K562 (cell line): ENCODE measurements at regions not wholly inside any gene's neighbourhood (a gene's known extent, or its start where the extent isn't known, plus 50 kb on each side); places are given as distances from the start of the nearest gene placed in this dataset.

Source experiments
- ATAC-seq: fragments of 200-7000 bp; cut with Tn5 transposase; 3 replicates; pipeline ENCODE4 v1.9.1; 2020; ENCODE audit warnings: moderate library complexity
- BruUV-seq: library from RNA; stranded (reverse); fragments of 400-500 nt; replicated peaks from 2 replicates; lab custom pipeline; 2021; lab: Mats Ljungman, UMichigan
- CTCF ChIA-PET: fragments of 300-600 bp; formaldehyde crosslinking; extraction: SDS; loops from one replicate; lab custom pipeline; 2021; ENCODE audit warnings: low intra/inter-chr PET ratio; lab: Yijun Ruan, JAX
- POLR2A ChIA-PET: fragments of 300-600, 350-650 bp; sonication (Branson Sonifier 250); formaldehyde crosslinking; extraction: SDS; loops from one replicate; lab custom pipeline; 2021; ENCODE audit warnings: antibody characterized with exemption, inconsistent platforms; lab: Yijun Ruan, JAX
- DNase-seq, 4 experiments: peaks; one replicate each; pipeline versions ENCODE4 v3.0.0 to v3.0.0-alpha.2; 2011 to 2018; ENCODE audit warnings: low spot score in 3 of 4, mixed read lengths in 3 of 4; ENCODE audit errors: extremely low read depth in 1 of 4
- FAIRE-seq: peaks from 2 replicates; lab custom pipeline; 2011; peaks lifted over from hg19 to GRCh38; lab: Jason Lieb, UNC
- H2AFZ ChIP-seq: 2 replicates; pipeline ENCODE4 v1.6.0; 2011; ENCODE audit warnings: low read depth, low read length, control low read depth, inconsistent platforms
- H3K27ac ChIP-seq: fragments of 200-600 bp; 3 replicates; pipeline ENCODE4 v1.8.0; 2011; ENCODE audit warnings: low read depth, mild to moderate bottlenecking, control low read depth, inconsistent platforms, low read length, moderate library complexity, mixed read lengths; ENCODE audit errors: extremely low read depth
- H3K27me3 ChIP-seq, 2 experiments: fragments of 300-600 bp in 1 of 2; 2 replicates in 1 of 2; 3 replicates in 1 of 2; pipeline versions ENCODE4 v1.6.0 to v1.8.0; 2011; ENCODE audit warnings: inconsistent platforms in 2 of 2, low read length in 2 of 2, mild to moderate bottlenecking in 1 of 2, mixed read lengths in 1 of 2, moderate library complexity in 1 of 2; ENCODE audit not compliant: control insufficient read depth in 2 of 2, insufficient read depth in 2 of 2
- H3K36me3 ChIP-seq: fragments of 300-600 bp; 3 replicates; pipeline ENCODE4 v1.8.0; 2011; ENCODE audit warnings: mild to moderate bottlenecking, low read length, inconsistent platforms; ENCODE audit not compliant: control insufficient read depth, insufficient read depth
- H3K4me1 ChIP-seq, 2 experiments: fragments of 200-600 bp in 1 of 2; replicated peaks in 1 of 2; 2 replicates in 1 of 2; 3 replicates in 1 of 2; pipeline versions ENCODE4 v1.5.1 to v1.8.0; 2011; ENCODE audit warnings: inconsistent platforms in 2 of 2, low read length in 2 of 2, mild to moderate bottlenecking in 1 of 2, mixed read lengths in 1 of 2, moderate library complexity in 1 of 2; ENCODE audit not compliant: control insufficient read depth in 2 of 2, insufficient read depth in 2 of 2
- H3K4me2 ChIP-seq: 2 replicates; pipeline ENCODE4 v1.6.1; 2011; ENCODE audit warnings: low read length, control low read depth, inconsistent platforms, mixed read lengths; ENCODE audit not compliant: insufficient read depth
- H3K4me3 ChIP-seq: fragments of 200-600 bp; sonication (generic), shearing (Covaris generic); 2 replicates; pipeline ENCODE4 v1.5.1; 2016; ENCODE audit warnings: control low read depth, inconsistent platforms
- H3K79me2 ChIP-seq: fragments of 200-600 bp; 3 replicates; pipeline ENCODE4 v1.8.0; 2011; ENCODE audit warnings: low read length, inconsistent platforms; ENCODE audit not compliant: control insufficient read depth, insufficient read depth
- H3K9ac ChIP-seq, 2 experiments: 2 replicates each; pipeline versions ENCODE4 v1.6.0 to v1.6.1; 2011; ENCODE audit warnings: low read depth in 2 of 2, low read length in 2 of 2, control low read depth in 1 of 2, inconsistent platforms in 1 of 2, mild to moderate bottlenecking in 1 of 2, mixed read lengths in 1 of 2; ENCODE audit not compliant: insufficient read depth in 1 of 2
- H3K9me1 ChIP-seq: one replicate; pipeline ENCODE4 v1.6.0; 2011; ENCODE audit warnings: inconsistent platforms, mild to moderate bottlenecking, low read length, moderate library complexity; ENCODE audit not compliant: control insufficient read depth, insufficient read depth
- H3K9me3 ChIP-seq: replicated peaks from 2 replicates; pipeline ENCODE4 v1.5.1; 2011; ENCODE audit warnings: low read depth, low read length, inconsistent platforms; ENCODE audit not compliant: control insufficient read depth, insufficient read depth
- H4K20me1 ChIP-seq: replicated peaks from 2 replicates; pipeline ENCODE4 v1.6.1; 2011; ENCODE audit warnings: low read length, inconsistent platforms, mixed read lengths; ENCODE audit not compliant: control insufficient read depth, insufficient read depth
- FOXJ2 ChIP-seq: fragments of 200-800 bp; sonication (Bioruptor generic); IDR thresholded peaks from 2 replicates; pipeline ENCODE4 v1.6.1; 2016; ENCODE audit warnings: missing genetic modification characterization, missing compliant biosample characterization
- HDAC8 ChIP-seq: fragments of 450-650 bp; IDR thresholded peaks from 2 replicates; pipeline ENCODE4 v1.6.1; 2016; ENCODE audit warnings: mild to moderate bottlenecking, missing genetic modification characterization, moderate library complexity, missing compliant biosample characterization
- MEF2D ChIP-seq: conservative IDR thresholded peaks from 2 replicates; pipeline ENCODE4 v1.6.1; 2016; ENCODE audit warnings: low read depth, missing genetic modification characterization, missing compliant biosample characterization
- NEUROD1 ChIP-seq: fragments of 150-350 bp; IDR thresholded peaks from 2 replicates; pipeline ENCODE4 v1.6.1; 2014; ENCODE audit warnings: borderline replicate concordance, low read length, low read depth; ENCODE audit not compliant: partially characterized antibody
- RUNX1 ChIP-seq: sonication (generic); IDR thresholded peaks from 2 replicates; pipeline ENCODE4 v1.6.1; 2016; ENCODE audit warnings: antibody characterized with exemption, low read depth
- SMAD3 ChIP-seq: fragments of 450-650 bp; formaldehyde crosslinking; conservative IDR thresholded peaks from 2 replicates; pipeline ENCODE4 v1.4.0; 2020; ENCODE audit warnings: mild to moderate bottlenecking
- SMARCE1 ChIP-seq: fragments of 450-650 bp; IDR thresholded peaks from 2 replicates; pipeline ENCODE4 v1.7.1; 2016; ENCODE audit warnings: mild to moderate bottlenecking
- TCF7 ChIP-seq: sonication (generic); IDR thresholded peaks from 2 replicates; pipeline ENCODE4 v1.6.1; 2016; ENCODE audit warnings: antibody characterized with exemption, borderline replicate concordance
- THRB ChIP-seq: fragments of 450-650 bp; formaldehyde crosslinking; conservative IDR thresholded peaks from 2 replicates; pipeline ENCODE4 v1.4.0; 2022; ENCODE audit warnings: mild to moderate bottlenecking, missing genetic modification characterization
- XRCC5 ChIP-seq: fragments of 200-400 bp; formaldehyde crosslinking; IDR thresholded peaks from 2 replicates; pipeline ENCODE4 v1.6.1; 2017; ENCODE audit warnings: low read depth, mild to moderate bottlenecking, low read length
- ZNF134 ChIP-seq: fragments of 250-450 bp; sonication (Bioruptor Pico); conservative IDR thresholded peaks from 2 replicates; pipeline ENCODE4 v1.4.0; 2020
- ZNF76 ChIP-seq: fragments of 250-450 bp; sonication (Bioruptor Pico); IDR thresholded peaks from 2 replicates; pipeline ENCODE4 v1.4.0; 2020; ENCODE audit warnings: mild to moderate bottlenecking, moderate library complexity, borderline replicate concordance
- WGBS: fragments of 100-300 bp; shearing (Covaris generic); methylation state at CpG from one replicate; pipeline ENCODE4 v1.1.6; 2016; ENCODE audit warnings: low coverage, mixed read lengths; ENCODE audit not compliant: insufficient coverage; ENCODE audit errors: missing lambda C conversion rate; 5-methylcytosine and 5-hydroxymethylcytosine counted together
- in situ Hi-C: fragments of 300-500 bp; cut with MboI; formaldehyde crosslinking; loops from 4 replicates; pipeline ENCODE4 v1.15.0; 2018; ENCODE audit warnings: inconsistent platforms, mixed read lengths
- intact Hi-C: fragments of 100-400 bp; cut with micrococcal nuclease; formaldehyde crosslinking; loops from 2 replicates; pipeline ENCODE4 v1.14.2; 2022
- TF ChIP-seq, protein P1 (sequence below): fragments of 250-450 bp; sonication (Bioruptor Pico); IDR thresholded peaks from 2 replicates; pipeline ENCODE4 v1.5.0; 2021
- TF ChIP-seq, protein P2 (sequence below): sonication (generic); formaldehyde crosslinking; IDR thresholded peaks from 2 replicates; pipeline ENCODE4 v1.5.0; 2020; ENCODE audit warnings: missing genetic modification reagents
- TF ChIP-seq, protein P3 (sequence below): fragments of 250-450 bp; sonication (Bioruptor Pico); IDR thresholded peaks from 2 replicates; pipeline ENCODE4 v1.8.0; 2022; ENCODE audit warnings: inconsistent platforms

DNA sequence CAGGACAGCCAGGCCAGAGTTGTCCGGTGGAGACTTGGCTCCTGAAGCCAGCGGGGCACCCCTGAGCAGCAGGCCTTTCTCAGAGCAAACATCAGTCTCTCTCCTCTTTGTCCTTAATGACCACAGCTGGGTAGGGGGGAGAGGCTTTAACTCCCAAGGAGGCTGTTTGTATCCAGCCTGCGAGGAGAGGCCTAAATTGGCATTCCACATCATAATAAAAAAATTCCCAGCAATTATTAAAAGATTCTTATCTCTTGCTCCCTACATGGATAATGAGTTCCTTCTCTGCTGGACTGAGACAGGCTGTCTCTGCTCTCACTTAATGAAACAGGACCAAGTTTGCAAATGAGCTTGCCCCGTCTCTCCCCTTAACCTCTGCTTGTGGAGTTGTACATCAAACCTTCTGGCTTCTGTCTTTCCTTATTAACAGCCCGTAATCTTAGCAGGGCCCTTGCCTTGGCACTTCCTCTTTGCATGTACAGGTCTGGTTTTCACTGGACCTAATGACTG lies 838.2 kb downstream of the MAFB start:
- intact Hi-C loops, result no loop called here
- no peaks in the 10 kb centered on the region for H3K79me2 ChIP-seq
- TF ChIP-seq, protein P1, sequence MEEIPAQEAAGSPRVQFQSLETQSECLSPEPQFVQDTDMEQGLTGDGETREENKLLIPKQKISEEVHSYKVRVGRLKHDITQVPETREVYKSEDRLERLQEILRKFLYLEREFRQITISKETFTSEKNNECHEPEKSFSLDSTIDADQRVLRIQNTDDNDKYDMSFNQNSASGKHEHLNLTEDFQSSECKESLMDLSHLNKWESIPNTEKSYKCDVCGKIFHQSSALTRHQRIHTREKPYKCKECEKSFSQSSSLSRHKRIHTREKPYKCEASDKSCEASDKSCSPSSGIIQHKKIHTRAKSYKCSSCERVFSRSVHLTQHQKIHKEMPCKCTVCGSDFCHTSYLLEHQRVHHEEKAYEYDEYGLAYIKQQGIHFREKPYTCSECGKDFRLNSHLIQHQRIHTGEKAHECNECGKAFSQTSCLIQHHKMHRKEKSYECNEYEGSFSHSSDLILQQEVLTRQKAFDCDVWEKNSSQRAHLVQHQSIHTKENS (CRISPR knock-in tag), result no peak
- TF ChIP-seq RUNX1 (no peak), ZNF134 (CRISPR knock-in tag) (no peak), NEUROD1 (no peak), TCF7 (no peak), HDAC8 (no peak), FOXJ2 (tag) (no peak), MEF2D (tag) (no peak), SMAD3 (CRISPR knock-in tag) (no peak), SMARCE1 (no peak), ZNF76 (CRISPR knock-in tag) (no peak), XRCC5 (no peak), THRB (CRISPR knock-in tag) (no peak)
- TF ChIP-seq, protein P2, sequence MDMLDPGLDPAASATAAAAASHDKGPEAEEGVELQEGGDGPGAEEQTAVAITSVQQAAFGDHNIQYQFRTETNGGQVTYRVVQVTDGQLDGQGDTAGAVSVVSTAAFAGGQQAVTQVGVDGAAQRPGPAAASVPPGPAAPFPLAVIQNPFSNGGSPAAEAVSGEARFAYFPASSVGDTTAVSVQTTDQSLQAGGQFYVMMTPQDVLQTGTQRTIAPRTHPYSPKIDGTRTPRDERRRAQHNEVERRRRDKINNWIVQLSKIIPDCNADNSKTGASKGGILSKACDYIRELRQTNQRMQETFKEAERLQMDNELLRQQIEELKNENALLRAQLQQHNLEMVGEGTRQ, result no peak
- TF ChIP-seq, protein P3, sequence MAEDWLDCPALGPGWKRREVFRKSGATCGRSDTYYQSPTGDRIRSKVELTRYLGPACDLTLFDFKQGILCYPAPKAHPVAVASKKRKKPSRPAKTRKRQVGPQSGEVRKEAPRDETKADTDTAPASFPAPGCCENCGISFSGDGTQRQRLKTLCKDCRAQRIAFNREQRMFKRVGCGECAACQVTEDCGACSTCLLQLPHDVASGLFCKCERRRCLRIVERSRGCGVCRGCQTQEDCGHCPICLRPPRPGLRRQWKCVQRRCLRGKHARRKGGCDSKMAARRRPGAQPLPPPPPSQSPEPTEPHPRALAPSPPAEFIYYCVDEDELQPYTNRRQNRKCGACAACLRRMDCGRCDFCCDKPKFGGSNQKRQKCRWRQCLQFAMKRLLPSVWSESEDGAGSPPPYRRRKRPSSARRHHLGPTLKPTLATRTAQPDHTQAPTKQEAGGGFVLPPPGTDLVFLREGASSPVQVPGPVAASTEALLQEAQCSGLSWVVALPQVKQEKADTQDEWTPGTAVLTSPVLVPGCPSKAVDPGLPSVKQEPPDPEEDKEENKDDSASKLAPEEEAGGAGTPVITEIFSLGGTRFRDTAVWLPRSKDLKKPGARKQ (CRISPR knock-in tag), result no peak
- TF ChIP-seq, all 486 proteins: peak for 0
- WGBS, result 0% methylated on average over 5 of the region's 5 CpGs
- no peaks in the 10 kb centered on the region for H3K9me1 ChIP-seq
- no TSS peak for BruUV-seq
- H3K36me3 ChIP-seq, result no peaks in the 10 kb centered on the region
- no peaks in the 10 kb centered on the region for H3K9me3 ChIP-seq
- ATAC-seq (no peak), FAIRE-seq (no peak), DNase-seq (no peak)
- H2AFZ ChIP-seq, result no peak overlapping the region
- H3K4me3 ChIP-seq, result no peak overlapping the region
- H4K20me1 ChIP-seq, result no peaks in the 10 kb centered on the region
- POLR2A ChIA-PET, result no interaction called here
- in situ Hi-C loops, result no loop called here
- no peaks in the 10 kb centered on the region for H3K4me1 ChIP-seq
- H3K27ac ChIP-seq, result no peak overlapping the region
- CTCF ChIA-PET, result no interaction called here
- H3K9ac ChIP-seq, result no peak overlapping the region
- H3K27me3 ChIP-seq, result no peaks in the 10 kb centered on the region
- no peak overlapping the region for H3K4me2 ChIP-seq
